Lower leg skin (tissue), 4 donors: ENCODE measurements at regions not wholly inside any gene's neighbourhood (a gene's known extent, or its start where the extent isn't known, plus 50 kb on each side); places are given as distances from the start of the nearest gene placed in this dataset.

Source experiments
- DNase-seq, 2 donors: peaks; one replicate each; pipeline ENCODE4 v3.0.0-alpha.2; 2019; ENCODE audit warnings: low spot score in 2 of 2
- H3K4me3 ChIP-seq: fragments of 200-600 bp; sonication (generic); 2 replicates; pipeline ENCODE4 v1.5.1; 2017; ENCODE audit warnings: mild to moderate bottlenecking, low read depth; ENCODE audit not compliant: poor library complexity, severe bottlenecking
- POLR2A ChIP-seq, 2 donors: fragments of 450-650 bp; IDR thresholded peaks; one replicate each; pipeline ENCODE4 v1.6.1; 2016 to 2017; ENCODE audit warnings: antibody characterized with exemption in 2 of 2, mild to moderate bottlenecking in 1 of 2, moderate library complexity in 1 of 2
- WGBS, 2 donors: methylation state at CpG; one replicate each; pipeline ENCODE4 v1.1.5; 2018; 5-methylcytosine and 5-hydroxymethylcytosine counted together
- intact Hi-C: fragments of 100-400 bp; cut with DNase I; formaldehyde crosslinking; loops from one replicate; pipeline ENCODE4 v1.15.0; 2023; ENCODE audit warnings: low total_unique reads
- TF ChIP-seq, protein P1 (sequence below), 3 donors: fragments of 450-650 bp; IDR thresholded peaks; one replicate each; pipeline ENCODE4 v1.5.1; 2016; ENCODE audit warnings: antibody characterized with exemption in 3 of 3, mild to moderate bottlenecking in 3 of 3, moderate library complexity in 2 of 3

GRCh38 chr4:114034189-114034588, 54.7 kb upstream of the ARSJ start:
- intact Hi-C loops: no loop called here
- DNase-seq: no peak
- TF ChIP-seq POLR2A (IDR thresholded peaks at IDR 0.05): no peak
- TF ChIP-seq, protein P1, sequence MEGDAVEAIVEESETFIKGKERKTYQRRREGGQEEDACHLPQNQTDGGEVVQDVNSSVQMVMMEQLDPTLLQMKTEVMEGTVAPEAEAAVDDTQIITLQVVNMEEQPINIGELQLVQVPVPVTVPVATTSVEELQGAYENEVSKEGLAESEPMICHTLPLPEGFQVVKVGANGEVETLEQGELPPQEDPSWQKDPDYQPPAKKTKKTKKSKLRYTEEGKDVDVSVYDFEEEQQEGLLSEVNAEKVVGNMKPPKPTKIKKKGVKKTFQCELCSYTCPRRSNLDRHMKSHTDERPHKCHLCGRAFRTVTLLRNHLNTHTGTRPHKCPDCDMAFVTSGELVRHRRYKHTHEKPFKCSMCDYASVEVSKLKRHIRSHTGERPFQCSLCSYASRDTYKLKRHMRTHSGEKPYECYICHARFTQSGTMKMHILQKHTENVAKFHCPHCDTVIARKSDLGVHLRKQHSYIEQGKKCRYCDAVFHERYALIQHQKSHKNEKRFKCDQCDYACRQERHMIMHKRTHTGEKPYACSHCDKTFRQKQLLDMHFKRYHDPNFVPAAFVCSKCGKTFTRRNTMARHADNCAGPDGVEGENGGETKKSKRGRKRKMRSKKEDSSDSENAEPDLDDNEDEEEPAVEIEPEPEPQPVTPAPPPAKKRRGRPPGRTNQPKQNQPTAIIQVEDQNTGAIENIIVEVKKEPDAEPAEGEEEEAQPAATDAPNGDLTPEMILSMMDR (IDR thresholded peaks at IDR 0.05): no peak

GRCh38 chr4:114036426-114036825, 57.0 kb upstream of the ARSJ start:
- intact Hi-C loops: no loop called here
- no peak overlapping the region for H3K4me3 ChIP-seq
- TF ChIP-seq, protein P1 (IDR thresholded peaks at IDR 0.05): no peak
- no peak for TF ChIP-seq POLR2A (IDR thresholded peaks at IDR 0.05)
- DNase-seq: no peak
- WGBS, 2 donors: 89 to 93% methylated on average over 4 of the region's 4 CpGs

More at GRCh38 chr4:114034189-114034588, 54.7 kb upstream of the ARSJ start:
- no peak overlapping the region for H3K4me3 ChIP-seq

DNA sequence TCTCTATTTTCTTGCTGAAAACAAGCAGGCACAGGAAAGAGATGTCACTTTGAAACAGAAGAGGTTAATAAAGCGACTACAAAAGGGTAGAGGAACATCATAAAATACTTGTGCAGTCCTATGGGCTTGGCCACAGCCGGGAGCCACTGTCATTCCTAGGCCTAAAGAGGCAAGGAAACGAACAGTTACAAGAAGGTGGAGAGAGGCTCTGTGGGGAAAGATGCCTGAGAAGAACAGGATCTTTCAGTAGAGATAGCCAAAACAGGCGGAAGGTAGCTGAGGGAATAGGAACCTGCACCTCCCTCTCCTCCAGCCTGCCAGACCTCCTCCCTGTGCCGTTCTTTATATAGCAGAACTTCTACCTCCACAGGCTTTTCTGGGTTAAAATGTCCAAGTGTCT, 57.4 kb upstream of the ARSJ start:
- TF ChIP-seq, protein P1 (IDR thresholded peaks at IDR 0.05): no peak
- no peak for TF ChIP-seq POLR2A (IDR thresholded peaks at IDR 0.05)
- H3K4me3 ChIP-seq: no peak overlapping the region
- DNase-seq: no peak
- intact Hi-C loops: no loop called here
- WGBS, 2 donors: 80 to 90% methylated on average over 5 of the region's 5 CpGs

DNA sequence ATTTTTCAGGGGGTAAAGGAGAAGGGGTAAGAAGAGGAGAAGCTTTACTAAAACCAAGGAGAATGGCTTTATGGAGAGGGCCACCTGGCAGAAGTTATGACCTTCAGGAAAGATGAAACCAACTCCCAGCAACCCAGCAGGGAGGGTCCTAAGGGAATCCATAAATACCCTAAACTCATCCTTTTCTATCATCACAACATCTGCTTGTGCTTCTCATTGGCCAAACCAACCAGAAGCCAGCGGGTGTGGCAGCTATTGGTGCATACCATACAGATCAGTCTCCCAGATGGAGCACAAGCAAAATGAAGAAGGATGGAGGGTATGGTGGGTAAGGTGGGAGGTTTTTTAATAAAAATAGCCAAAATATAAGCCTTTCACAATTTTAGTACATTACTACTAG, 58.5 kb upstream of the ARSJ start:
- intact Hi-C loops: no loop called here
- H3K4me3 ChIP-seq: no peak overlapping the region
- no peak for TF ChIP-seq POLR2A (IDR thresholded peaks at IDR 0.05)
- TF ChIP-seq, protein P1 (IDR thresholded peaks at IDR 0.05): no peak
- no peak for DNase-seq
- WGBS, 2 donors: 94 to 97% methylated on average over 1 of the region's 1 CpG

DNA sequence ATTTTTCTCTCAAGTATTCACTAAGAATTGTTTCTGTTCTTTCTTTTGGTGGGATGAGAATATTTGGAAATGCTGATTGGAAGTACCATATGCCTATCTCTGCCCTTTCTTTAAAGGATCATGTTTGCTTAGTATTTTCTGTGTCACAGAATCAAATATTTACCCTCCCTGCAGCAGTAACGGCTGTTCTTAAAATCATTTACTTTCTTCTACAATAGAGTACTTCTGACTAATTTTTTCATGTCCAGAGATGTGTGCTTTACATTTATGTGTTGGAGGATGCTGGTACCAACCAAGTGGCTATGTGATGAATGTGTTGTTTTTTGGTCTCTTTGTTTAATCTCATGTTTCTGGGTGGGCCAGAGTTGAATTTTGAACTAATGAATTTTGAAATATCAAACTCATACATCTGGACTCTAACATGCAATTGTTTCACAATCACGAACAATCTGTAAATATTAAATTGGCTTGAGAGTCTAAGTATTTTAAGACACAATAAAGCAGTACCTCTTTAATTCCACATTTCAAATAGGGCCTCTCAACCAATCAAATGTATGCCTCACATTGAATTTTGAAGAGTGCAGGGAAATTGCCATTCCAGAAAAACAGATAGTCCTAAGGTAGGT, 59.4 kb upstream of the ARSJ start:
- 71 to 75% methylated on average over 2 of the region's 2 CpGs for WGBS, 2 donors
- no peak overlapping the region for H3K4me3 ChIP-seq
- intact Hi-C loops: no loop called here
- TF ChIP-seq, protein P1 (IDR thresholded peaks at IDR 0.05): no peak
- TF ChIP-seq POLR2A (IDR thresholded peaks at IDR 0.05): no peak
- DNase-seq: no peak
